ENCODE measurements at regions not wholly inside any gene's neighbourhood (a gene's known extent, or its start where the extent isn't known, plus 50 kb on each side); places are given as distances from the start of the nearest gene placed in this dataset.

DNA sequence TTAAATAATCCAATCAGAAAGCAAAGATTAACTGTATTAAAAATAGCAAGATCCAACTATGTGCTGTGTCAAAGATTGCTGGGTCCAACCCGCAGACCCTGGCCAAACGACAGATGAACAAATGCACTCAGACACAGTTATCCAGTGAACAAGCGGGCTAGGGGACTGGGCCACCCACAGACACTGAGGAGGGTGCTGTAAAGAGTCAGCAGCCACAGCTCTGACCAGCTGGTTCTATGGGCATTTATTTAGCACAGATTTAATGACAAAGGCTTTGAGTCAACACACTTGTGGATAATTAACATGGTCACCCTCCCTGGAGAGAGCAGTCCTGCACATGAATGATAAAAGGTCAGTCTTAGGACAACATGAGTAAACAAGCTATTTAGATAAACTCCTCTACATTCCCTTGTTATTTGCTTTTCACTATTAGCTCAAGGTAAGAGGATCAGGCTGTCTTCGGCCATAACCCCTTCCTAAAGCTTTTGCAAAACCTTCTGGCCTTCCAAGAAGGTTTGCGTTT lies 424.9 kb downstream of the HINT1 start:
- Histone ChIP-seq H3K4me3 (replicated peaks in 1 of 2; ENCODE audit: low read depth in 1 of 2, low read length in 2 of 2) (no peak overlapping the region), H3K4me2 (ENCODE audit: low read length) (no peak overlapping the region), H3K9ac (ENCODE audit: low read length) (no peak overlapping the region), H3K27me3 (ENCODE audit: insufficient read depth, low read length) (no peaks in the 10 kb centered on the region), H3K4me1 (ENCODE audit: control insufficient read depth in 1 of 2, insufficient read depth in 2 of 2, low read length in 2 of 2) (no peaks in the 10 kb centered on the region), H3K79me2 (ENCODE audit: insufficient read depth, low read length) (no peaks in the 10 kb centered on the region), H3K9me3 (ENCODE audit: control insufficient read depth in 1 of 2, insufficient read depth in 1 of 2, low read depth in 1 of 2, low read length in 2 of 2) (no peaks in the 10 kb centered on the region), H4K20me1 (ENCODE audit: insufficient read depth) (no peaks in the 10 kb centered on the region), H3K9me2 (ENCODE audit: insufficient read depth) (no peaks in the 10 kb centered on the region), H3K27ac (ENCODE audit: low read depth, low read length) (no peak overlapping the region), H2AFZ (ENCODE audit: low read depth, low read length, poor library complexity, severe bottlenecking) (no peak overlapping the region), H3K36me3 (ENCODE audit: control insufficient read depth in 1 of 2, insufficient read depth in 2 of 2, low read length in 2 of 2) (no peaks in the 10 kb centered on the region)
- ChIA-PET RAD21 (ENCODE audit: low non-redundant PET in 1 of 2, low total read pairs in 2 of 2, uncharacterized antibody in 2 of 2, unreplicated experiment in 2 of 2) (no interaction called here), CTCF (no interaction called here), POLR2A (no interaction called here)
- TF ChIP-seq RAD21 (IDR thresholded peaks at IDR 0.05; ENCODE audit: low read depth), result no peak
- no peak for TF ChIP-seq ZFX (IDR thresholded peaks at IDR 0.05)
- TF ChIP-seq ELF1 (IDR thresholded peaks at IDR 0.05; ENCODE audit: borderline replicate concordance, low read depth), result no peak
- TF ChIP-seq, protein P1, sequence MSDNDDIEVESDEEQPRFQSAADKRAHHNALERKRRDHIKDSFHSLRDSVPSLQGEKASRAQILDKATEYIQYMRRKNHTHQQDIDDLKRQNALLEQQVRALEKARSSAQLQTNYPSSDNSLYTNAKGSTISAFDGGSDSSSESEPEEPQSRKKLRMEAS (IDR thresholded peaks at IDR 0.05), result no peak
- TF ChIP-seq EZH2 (IDR thresholded peaks at IDR 0.05), result no peak
- no peak for TF ChIP-seq POLR2A (IDR thresholded peaks at IDR 0.05; ENCODE audit: borderline replicate concordance, extremely low read depth, insufficient read depth, insufficient read length)
- no peak for TF ChIP-seq EGR1 (IDR thresholded peaks at IDR 0.05; ENCODE audit: low read depth)
- TF ChIP-seq EZH2phosphoT487 (IDR thresholded peaks at IDR 0.05; ENCODE audit: borderline replicate concordance), result no peak
- TF ChIP-seq, protein P2, sequence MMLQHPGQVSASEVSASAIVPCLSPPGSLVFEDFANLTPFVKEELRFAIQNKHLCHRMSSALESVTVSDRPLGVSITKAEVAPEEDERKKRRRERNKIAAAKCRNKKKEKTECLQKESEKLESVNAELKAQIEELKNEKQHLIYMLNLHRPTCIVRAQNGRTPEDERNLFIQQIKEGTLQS (IDR thresholded peaks at IDR 0.05), result no peak
- no peak for TF ChIP-seq JUND (IDR thresholded peaks at IDR 0.05)
- TF ChIP-seq, protein P3, sequence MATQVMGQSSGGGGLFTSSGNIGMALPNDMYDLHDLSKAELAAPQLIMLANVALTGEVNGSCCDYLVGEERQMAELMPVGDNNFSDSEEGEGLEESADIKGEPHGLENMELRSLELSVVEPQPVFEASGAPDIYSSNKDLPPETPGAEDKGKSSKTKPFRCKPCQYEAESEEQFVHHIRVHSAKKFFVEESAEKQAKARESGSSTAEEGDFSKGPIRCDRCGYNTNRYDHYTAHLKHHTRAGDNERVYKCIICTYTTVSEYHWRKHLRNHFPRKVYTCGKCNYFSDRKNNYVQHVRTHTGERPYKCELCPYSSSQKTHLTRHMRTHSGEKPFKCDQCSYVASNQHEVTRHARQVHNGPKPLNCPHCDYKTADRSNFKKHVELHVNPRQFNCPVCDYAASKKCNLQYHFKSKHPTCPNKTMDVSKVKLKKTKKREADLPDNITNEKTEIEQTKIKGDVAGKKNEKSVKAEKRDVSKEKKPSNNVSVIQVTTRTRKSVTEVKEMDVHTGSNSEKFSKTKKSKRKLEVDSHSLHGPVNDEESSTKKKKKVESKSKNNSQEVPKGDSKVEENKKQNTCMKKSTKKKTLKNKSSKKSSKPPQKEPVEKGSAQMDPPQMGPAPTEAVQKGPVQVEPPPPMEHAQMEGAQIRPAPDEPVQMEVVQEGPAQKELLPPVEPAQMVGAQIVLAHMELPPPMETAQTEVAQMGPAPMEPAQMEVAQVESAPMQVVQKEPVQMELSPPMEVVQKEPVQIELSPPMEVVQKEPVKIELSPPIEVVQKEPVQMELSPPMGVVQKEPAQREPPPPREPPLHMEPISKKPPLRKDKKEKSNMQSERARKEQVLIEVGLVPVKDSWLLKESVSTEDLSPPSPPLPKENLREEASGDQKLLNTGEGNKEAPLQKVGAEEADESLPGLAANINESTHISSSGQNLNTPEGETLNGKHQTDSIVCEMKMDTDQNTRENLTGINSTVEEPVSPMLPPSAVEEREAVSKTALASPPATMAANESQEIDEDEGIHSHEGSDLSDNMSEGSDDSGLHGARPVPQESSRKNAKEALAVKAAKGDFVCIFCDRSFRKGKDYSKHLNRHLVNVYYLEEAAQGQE (IDR thresholded peaks at IDR 0.05; ENCODE audit: low read depth), result no peak
- no peak for TF ChIP-seq ZNF274 (IDR thresholded peaks at IDR 0.05; ENCODE audit: low read depth, low read length)
- TF ChIP-seq, protein P4, sequence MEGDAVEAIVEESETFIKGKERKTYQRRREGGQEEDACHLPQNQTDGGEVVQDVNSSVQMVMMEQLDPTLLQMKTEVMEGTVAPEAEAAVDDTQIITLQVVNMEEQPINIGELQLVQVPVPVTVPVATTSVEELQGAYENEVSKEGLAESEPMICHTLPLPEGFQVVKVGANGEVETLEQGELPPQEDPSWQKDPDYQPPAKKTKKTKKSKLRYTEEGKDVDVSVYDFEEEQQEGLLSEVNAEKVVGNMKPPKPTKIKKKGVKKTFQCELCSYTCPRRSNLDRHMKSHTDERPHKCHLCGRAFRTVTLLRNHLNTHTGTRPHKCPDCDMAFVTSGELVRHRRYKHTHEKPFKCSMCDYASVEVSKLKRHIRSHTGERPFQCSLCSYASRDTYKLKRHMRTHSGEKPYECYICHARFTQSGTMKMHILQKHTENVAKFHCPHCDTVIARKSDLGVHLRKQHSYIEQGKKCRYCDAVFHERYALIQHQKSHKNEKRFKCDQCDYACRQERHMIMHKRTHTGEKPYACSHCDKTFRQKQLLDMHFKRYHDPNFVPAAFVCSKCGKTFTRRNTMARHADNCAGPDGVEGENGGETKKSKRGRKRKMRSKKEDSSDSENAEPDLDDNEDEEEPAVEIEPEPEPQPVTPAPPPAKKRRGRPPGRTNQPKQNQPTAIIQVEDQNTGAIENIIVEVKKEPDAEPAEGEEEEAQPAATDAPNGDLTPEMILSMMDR (IDR thresholded peaks at IDR 0.05 in 2 of 3, conservative IDR thresholded peaks at IDR 0.05 in 1 of 3; ENCODE audit: borderline replicate concordance in 1 of 3, insufficient read depth in 1 of 3, low read depth in 2 of 3, low read length in 2 of 3), result no peak
- no peak for TF ChIP-seq CEBPB (IDR thresholded peaks at IDR 0.05; ENCODE audit: low read depth)
- TF ChIP-seq SP1 (IDR thresholded peaks at IDR 0.05; ENCODE audit: low read depth), result no peak
- no peak for TF ChIP-seq YY1 (IDR thresholded peaks at IDR 0.05; ENCODE audit: extremely low read depth, insufficient replicate concordance, low read depth, low read length)
- no peak for TF ChIP-seq FOSL1 (IDR thresholded peaks at IDR 0.05; ENCODE audit: low read depth)
- TF ChIP-seq, protein P5, sequence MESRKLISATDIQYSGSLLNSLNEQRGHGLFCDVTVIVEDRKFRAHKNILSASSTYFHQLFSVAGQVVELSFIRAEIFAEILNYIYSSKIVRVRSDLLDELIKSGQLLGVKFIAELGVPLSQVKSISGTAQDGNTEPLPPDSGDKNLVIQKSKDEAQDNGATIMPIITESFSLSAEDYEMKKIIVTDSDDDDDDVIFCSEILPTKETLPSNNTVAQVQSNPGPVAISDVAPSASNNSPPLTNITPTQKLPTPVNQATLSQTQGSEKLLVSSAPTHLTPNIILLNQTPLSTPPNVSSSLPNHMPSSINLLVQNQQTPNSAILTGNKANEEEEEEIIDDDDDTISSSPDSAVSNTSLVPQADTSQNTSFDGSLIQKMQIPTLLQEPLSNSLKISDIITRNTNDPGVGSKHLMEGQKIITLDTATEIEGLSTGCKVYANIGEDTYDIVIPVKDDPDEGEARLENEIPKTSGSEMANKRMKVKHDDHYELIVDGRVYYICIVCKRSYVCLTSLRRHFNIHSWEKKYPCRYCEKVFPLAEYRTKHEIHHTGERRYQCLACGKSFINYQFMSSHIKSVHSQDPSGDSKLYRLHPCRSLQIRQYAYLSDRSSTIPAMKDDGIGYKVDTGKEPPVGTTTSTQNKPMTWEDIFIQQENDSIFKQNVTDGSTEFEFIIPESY (IDR thresholded peaks at IDR 0.05; ENCODE audit: extremely low read depth, insufficient replicate concordance, low read length), result no peak
- no peak for TF ChIP-seq SIN3A (IDR thresholded peaks at IDR 0.05; ENCODE audit: low read depth)
- intact Hi-C loops (cut with micrococcal nuclease), result no loop called here
- BruUV-seq (replicated peaks), result no TSS peak
- ATAC-seq (no peak), DNase-seq (ENCODE audit: low read depth, low spot score) (no peak)

All from HCT116 (cell line).